GM12891 (cell line): ENCODE measurements at regions not wholly inside any gene's neighbourhood (a gene's known extent, or its start where the extent isn't known, plus 50 kb on each side); places are given as distances from the start of the nearest gene placed in this dataset.

Experiments used
- PAX5 ChIP-seq: IDR thresholded peaks from 2 replicates; pipeline ENCODE4 v1.6.1; 2011; ENCODE audit warnings: low read length, moderate library complexity, mild to moderate bottlenecking; ENCODE audit not compliant: insufficient read depth, severe bottlenecking
- POLR2A ChIP-seq: IDR thresholded peaks from 2 replicates; pipeline ENCODE4 v1.6.1; 2011; ENCODE audit warnings: low read depth, low read length, control low read depth
- POLR2AphosphoS5 ChIP-seq: IDR thresholded peaks from 2 replicates; pipeline ENCODE4 v1.6.1; 2011; ENCODE audit warnings: low read depth, low read length, control low read depth
- POU2F2 ChIP-seq: IDR thresholded peaks from 2 replicates; pipeline ENCODE4 v1.6.1; 2011; ENCODE audit warnings: low read depth, mild to moderate bottlenecking, control low read depth, low read length, moderate library complexity
- SPI1 ChIP-seq: IDR thresholded peaks from 2 replicates; pipeline ENCODE4 v1.6.1; 2011; ENCODE audit warnings: low read depth, low read length, control low read depth
- TAF1 ChIP-seq: IDR thresholded peaks from 2 replicates; pipeline ENCODE4 v1.6.1; 2011; ENCODE audit warnings: low read depth, low read length, control low read depth

- TF ChIP-seq SPI1 (no peak), POLR2A (no peak), POU2F2 (no peak), POLR2AphosphoS5 (no peak), PAX5 (no peak), TAF1 (no peak)
These were observed 179.2 kb upstream of the ZNF32 start for GRCh38 chr10:43827853-43828252.
